Thymus (tissue), 11 donors: ENCODE measurements at regions not wholly inside any gene's neighbourhood (a gene's known extent, or its start where the extent isn't known, plus 50 kb on each side); places are given as distances from the start of the nearest gene placed in this dataset.
"Not testable (repeated sequence)": the region's sequence is repeated elsewhere in the genome, so short reads cannot be mapped to it uniquely, and the experiment has no call there.

Experiments
- DNase-seq, 9 donors: peaks; one replicate each; pipeline ENCODE4 v3.0.0-alpha.2; 2013; ENCODE audit warnings: low spot score in 9 of 9, low read depth in 6 of 9, missing footprints in 1 of 9
- H3K27ac ChIP-seq, 2 donors: one replicate each; pipeline ENCODE4 v1.5.1; 2013; ENCODE audit warnings: control low read depth in 1 of 2, low read depth in 1 of 2, low read length in 1 of 2, mild to moderate bottlenecking in 1 of 2, moderate library complexity in 1 of 2
- H3K27me3 ChIP-seq, 2 donors: one replicate each; pipeline ENCODE4 v1.5.1; 2013; ENCODE audit warnings: low read length in 1 of 2; ENCODE audit not compliant: control insufficient read depth in 2 of 2, insufficient read depth in 1 of 2
- H3K36me3 ChIP-seq, 2 donors: one replicate each; pipeline ENCODE4 v1.5.1; 2013; ENCODE audit warnings: low read length in 1 of 2, mild to moderate bottlenecking in 1 of 2, moderate library complexity in 1 of 2; ENCODE audit not compliant: control insufficient read depth in 2 of 2, insufficient read depth in 2 of 2
- H3K4me1 ChIP-seq, 2 donors: one replicate each; pipeline ENCODE4 v1.5.1; 2013; ENCODE audit warnings: low read length in 2 of 2; ENCODE audit not compliant: control insufficient read depth in 2 of 2, insufficient read depth in 2 of 2
- H3K4me3 ChIP-seq, 2 donors: one replicate each; pipeline ENCODE4 v1.5.1; 2013; ENCODE audit warnings: low read length in 2 of 2, control low read depth in 1 of 2, mild to moderate bottlenecking in 1 of 2
- H3K9me3 ChIP-seq, 2 donors: one replicate each; pipeline ENCODE4 v1.5.1; 2013; ENCODE audit warnings: low read length in 1 of 2, mild to moderate bottlenecking in 1 of 2; ENCODE audit not compliant: control insufficient read depth in 2 of 2, insufficient read depth in 1 of 2
- WGBS: extraction: QIAGEN DNeasy Blood & Tissue Kit; methylation state at CpG from one replicate; pipeline ENCODE4 v1.1.7; 2013; 5-methylcytosine and 5-hydroxymethylcytosine counted together
- donor health status: healthy.

- WGBS: 58% methylated on average over 5 of the region's 5 CpGs
These were observed 105.4 kb upstream of the GORAB start for GRCh38 chr1:170426596-170426995.

GRCh38 chr1:170427002-170427401, 105.0 kb upstream of the GORAB start:
- H3K27ac ChIP-seq, H3K4me1 ChIP-seq, H3K4me3 ChIP-seq, H3K27me3 ChIP-seq, H3K9me3 ChIP-seq, H3K36me3 ChIP-seq, DNase-seq: not testable (repeated sequence)
- 87% methylated on average over 1 of the region's 1 CpG for WGBS

More at GRCh38 chr1:170426596-170426995, 105.4 kb upstream of the GORAB start:
- no peak overlapping the region for H3K27ac ChIP-seq
- no peak for DNase-seq
- H3K4me1 ChIP-seq: no peaks in the 10 kb centered on the region
- H3K27me3 ChIP-seq: no peaks in the 10 kb centered on the region
- H3K36me3 ChIP-seq: no peaks in the 10 kb centered on the region
- H3K4me3 ChIP-seq: no peak overlapping the region
- H3K9me3 ChIP-seq: no peaks in the 10 kb centered on the region

GRCh38 chr1:170436928-170437327, 95.0 kb upstream of the GORAB start:
- Histone ChIP-seq H3K27me3 (no peaks in the 10 kb centered on the region), H3K4me1 (no peaks in the 10 kb centered on the region), H3K9me3 (no peaks in the 10 kb centered on the region), H3K27ac (no peak overlapping the region), H3K4me3 (no peak overlapping the region), H3K36me3 (no peaks in the 10 kb centered on the region)
- no peak for DNase-seq
- WGBS: 41% methylated on average over 3 of the region's 3 CpGs

- DNase-seq: no peak
- H3K9me3 ChIP-seq: no peaks in the 10 kb centered on the region
- H3K27ac ChIP-seq: no peak overlapping the region
- H3K4me1 ChIP-seq: no peaks in the 10 kb centered on the region
- whole genome bisulfite sequencing: 61% methylated on average over 3 of the region's 3 CpGs
- no peaks in the 10 kb centered on the region for H3K36me3 ChIP-seq
- no peaks in the 10 kb centered on the region for H3K27me3 ChIP-seq
- no peak overlapping the region for H3K4me3 ChIP-seq
These were observed 86.9 kb upstream of the GORAB start for GRCh38 chr1:170445096-170445495.

GRCh38 chr1:170448661-170449158, 83.3 kb upstream of the GORAB start:
- no peaks in the 10 kb centered on the region for H3K4me1 ChIP-seq
- DNase-seq: no peak
- H3K27ac ChIP-seq: no peak overlapping the region
- no peaks in the 10 kb centered on the region for H3K9me3 ChIP-seq
- H3K27me3 ChIP-seq: no peaks in the 10 kb centered on the region
- H3K36me3 ChIP-seq: no peaks in the 10 kb centered on the region
- H3K4me3 ChIP-seq: no peak overlapping the region

GRCh38 chr1:170457325-170458050, 74.5 kb upstream of the GORAB start:
- H3K4me1 ChIP-seq, H3K27ac ChIP-seq, H3K4me3 ChIP-seq, H3K36me3 ChIP-seq, H3K27me3 ChIP-seq, H3K9me3 ChIP-seq: not testable (repeated sequence)
- peak in 2 of 9 donors; percentile 7 to 9 for DNase-seq
- WGBS: 92% methylated on average over 5 of the region's 5 CpGs

- WGBS: 47% methylated on average over 2 of the region's 2 CpGs
- no peaks in the 10 kb centered on the region for H3K4me1 ChIP-seq
- H3K4me3 ChIP-seq: no peak overlapping the region
- no peak for DNase-seq
- no peak overlapping the region for H3K27ac ChIP-seq
- no peaks in the 10 kb centered on the region for H3K36me3 ChIP-seq
- H3K9me3 ChIP-seq: no peaks in the 10 kb centered on the region
- H3K27me3 ChIP-seq: no peaks in the 10 kb centered on the region
These were observed 72.0 kb upstream of the GORAB start for GRCh38 chr1:170460001-170460400.

GRCh38 chr1:170460414-170461155, 71.4 kb upstream of the GORAB start:
- H3K27me3 ChIP-seq: no peaks in the 10 kb centered on the region
- no peak for DNase-seq
- H3K27ac ChIP-seq: no peak overlapping the region
- no peaks in the 10 kb centered on the region for H3K9me3 ChIP-seq
- H3K4me1 ChIP-seq: no peaks in the 10 kb centered on the region
- no peak overlapping the region for H3K4me3 ChIP-seq
- WGBS: 90% methylated on average over 2 of the region's 2 CpGs
- H3K36me3 ChIP-seq: no peaks in the 10 kb centered on the region

- no peak for DNase-seq
- H3K9me3 ChIP-seq: no peaks in the 10 kb centered on the region
- H3K4me3 ChIP-seq: no peak overlapping the region
- H3K36me3 ChIP-seq: no peaks in the 10 kb centered on the region
- WGBS: 97% methylated on average over 1 of the region's 1 CpG
- no peaks in the 10 kb centered on the region for H3K4me1 ChIP-seq
- no peak overlapping the region for H3K27ac ChIP-seq
- H3K27me3 ChIP-seq: no peaks in the 10 kb centered on the region
These were observed 70.6 kb upstream of the GORAB start for GRCh38 chr1:170461291-170461747.
